ENCODE measurements at regions not wholly inside any gene's neighbourhood (a gene's known extent, or its start where the extent isn't known, plus 50 kb on each side); places are given as distances from the start of the nearest gene placed in this dataset.

- TF ChIP-seq CTCF (IDR thresholded peaks at IDR 0.05) (no peak), EP300 (IDR thresholded peaks at IDR 0.05) (no peak), POLR2A (IDR thresholded peaks at IDR 0.05) (no peak), POLR2AphosphoS5 (IDR thresholded peaks at IDR 0.05) (no peak)
- H3K4me1 ChIP-seq: peaks cover 0 to 33% (median 32%) of the 10 kb centered on the region in 4 donors
- no peak overlapping the region for H3K27ac ChIP-seq
- intact Hi-C loops (cut with DNase I): no loop called here
- no peaks in the 10 kb centered on the region for H3K27me3 ChIP-seq
- 73 to 77% methylated on average over 20 of the region's 20 CpGs for WGBS, 2 donors
- H3K4me3 ChIP-seq: no peak overlapping the region
- peak; percentile 60 for DNase-seq
- H3K36me3 ChIP-seq: no peaks in the 10 kb centered on the region
- no peaks in the 10 kb centered on the region for H3K9me3 ChIP-seq
Measured at GRCh38 chr16:86371083-86371803, 139.1 kb upstream of the FOXF1 start.

- no peak for TF ChIP-seq CTCF (IDR thresholded peaks at IDR 0.05)
- TF ChIP-seq POLR2AphosphoS5 (IDR thresholded peaks at IDR 0.05): no peak
- TF ChIP-seq POLR2A (IDR thresholded peaks at IDR 0.05): no peak
- TF ChIP-seq EP300 (IDR thresholded peaks at IDR 0.05): no peak
- no peak for DNase-seq
- no peaks in the 10 kb centered on the region for H3K27me3 ChIP-seq
- peaks cover 0 to 27% (median 25%) of the 10 kb centered on the region in 4 donors for H3K4me1 ChIP-seq
- no peak overlapping the region for H3K27ac ChIP-seq
- intact Hi-C loops (cut with DNase I): no loop called here
- H3K9me3 ChIP-seq: no peaks in the 10 kb centered on the region
- WGBS, 2 donors: 84 to 91% methylated on average over 8 of the region's 8 CpGs
- no peak overlapping the region for H3K4me3 ChIP-seq
- H3K36me3 ChIP-seq: no peaks in the 10 kb centered on the region
Measured at GRCh38 chr16:86372193-86372592, 138.1 kb upstream of the FOXF1 start.

- Histone ChIP-seq H3K4me3 (no peak overlapping the region), H3K27ac (no peak overlapping the region), H3K9me3 (no peaks in the 10 kb centered on the region), H3K27me3 (no peaks in the 10 kb centered on the region), H3K36me3 (no peaks in the 10 kb centered on the region), H3K4me1 (peaks cover 0 to 17% (median 14%) of the 10 kb centered on the region in 4 donors)
- intact Hi-C loops (cut with DNase I): no loop called here
- DNase-seq: peak; percentile 64
- WGBS, 2 donors: 84 to 86% methylated on average over 16 of the region's 16 CpGs
- no peak for TF ChIP-seq EP300 (IDR thresholded peaks at IDR 0.05)
- TF ChIP-seq POLR2A (IDR thresholded peaks at IDR 0.05): no peak
- TF ChIP-seq POLR2AphosphoS5 (IDR thresholded peaks at IDR 0.05): no peak
- no peak for TF ChIP-seq CTCF (IDR thresholded peaks at IDR 0.05)
Measured at GRCh38 chr16:86373276-86373901, 136.9 kb upstream of the FOXF1 start.

GRCh38 chr16:86374603-86375130 lies 135.7 kb upstream of the FOXF1 start:
- no peaks in the 10 kb centered on the region for H3K27me3 ChIP-seq
- no peak for DNase-seq
- peak overlapping the region in 2 of 4 donors; percentile 69 to 73 for H3K27ac ChIP-seq
- H3K4me1 ChIP-seq: peaks cover 0 to 17% (median 14%) of the 10 kb centered on the region in 4 donors
- H3K9me3 ChIP-seq: no peaks in the 10 kb centered on the region
- TF ChIP-seq POLR2A (IDR thresholded peaks at IDR 0.05): no peak
- no peak for TF ChIP-seq POLR2AphosphoS5 (IDR thresholded peaks at IDR 0.05)
- no peak for TF ChIP-seq CTCF (IDR thresholded peaks at IDR 0.05)
- no peak for TF ChIP-seq EP300 (IDR thresholded peaks at IDR 0.05)
- no peaks in the 10 kb centered on the region for H3K36me3 ChIP-seq
- intact Hi-C loops (cut with DNase I): no loop called here
- 92 to 93% methylated on average over 6 of the region's 6 CpGs for WGBS, 2 donors
- no peak overlapping the region for H3K4me3 ChIP-seq

Data from sigmoid colon (tissue), 6 donors.